Stimulated activated CD8-positive, alpha-beta memory T cell treated with anti-CD3 and anti-CD28 coated beads, Interleukin-15, amount 100 ng/mL, for 48 hours (primary cell): ENCODE measurements at regions not wholly inside any gene's neighbourhood (a gene's known extent, or its start where the extent isn't known, plus 50 kb on each side); places are given as distances from the start of the nearest gene placed in this dataset.

Source experiments
- DNase-seq, 2 donors: peaks; one replicate each; pipeline ENCODE4 v3.0.0-alpha.2; 2020; ENCODE audit warnings: low read depth in 2 of 2

- peak in 1 of 2 donors; percentile 57 for DNase-seq
These were observed 284.8 kb downstream of the ETS1 start for GRCh38 chr11:128302425-128303186.

GRCh38 chr11:128301756-128302155 lies 285.6 kb downstream of the ETS1 start:
- DNase-seq, result no peak

- DNase-seq, result no peak
These were observed 286.6 kb downstream of the ETS1 start for GRCh38 chr11:128300785-128301184.

GRCh38 chr11:128299132-128299726 lies 288.1 kb downstream of the ETS1 start:
- no peak for DNase-seq

GRCh38 chr11:128298271-128298670 lies 289.1 kb downstream of the ETS1 start:
- DNase-seq, result no peak

- DNase-seq, result no peak
These were observed 289.6 kb downstream of the ETS1 start for GRCh38 chr11:128297805-128298204.

GRCh38 chr11:128297091-128297651 lies 290.2 kb downstream of the ETS1 start:
- no peak for DNase-seq

- DNase-seq, result no peak
These were observed 292.7 kb downstream of the ETS1 start for GRCh38 chr11:128294671-128295050.

- DNase-seq, result no peak
These were observed 293.2 kb downstream of the ETS1 start for GRCh38 chr11:128294001-128294670.

GRCh38 chr11:128291835-128292234 lies 295.5 kb downstream of the ETS1 start:
- DNase-seq, result peak in 1 of 2 donors; percentile 53

- DNase-seq, result no peak
These were observed 296.4 kb downstream of the ETS1 start for GRCh38 chr11:128291007-128291406.

- peak; percentile 58 to 67 for DNase-seq
These were observed 297.1 kb downstream of the ETS1 start for GRCh38 chr11:128290106-128290840.

- DNase-seq, result peak in 1 of 2 donors; percentile 46
These were observed 298.3 kb downstream of the ETS1 start for GRCh38 chr11:128289048-128289447.

GRCh38 chr11:128288368-128288767 lies 299.0 kb downstream of the ETS1 start:
- no peak for DNase-seq

GRCh38 chr11:128285321-128285720 lies 302.0 kb downstream of the ETS1 start:
- DNase-seq, result no peak

GRCh38 chr11:128284634-128285033 lies 302.7 kb downstream of the ETS1 start:
- DNase-seq, result no peak

GRCh38 chr11:128283451-128283850 lies 303.9 kb downstream of the ETS1 start:
- DNase-seq, result no peak

- DNase-seq, result no peak
These were observed 305.3 kb downstream of the ETS1 start for GRCh38 chr11:128282053-128282452.

- no peak for DNase-seq
These were observed 307.5 kb downstream of the ETS1 start for GRCh38 chr11:128279866-128280265.

GRCh38 chr11:128273736-128274135 lies 313.6 kb downstream of the ETS1 start:
- DNase-seq, result no peak

- no peak for DNase-seq
These were observed 316.0 kb downstream of the ETS1 start for GRCh38 chr11:128271401-128271800.

GRCh38 chr11:128269466-128269865 lies 317.9 kb downstream of the ETS1 start:
- DNase-seq, result no peak
